ENCODE measurements at regions not wholly inside any gene's neighbourhood (a gene's known extent, or its start where the extent isn't known, plus 50 kb on each side); places are given as distances from the start of the nearest gene placed in this dataset.

DNA sequence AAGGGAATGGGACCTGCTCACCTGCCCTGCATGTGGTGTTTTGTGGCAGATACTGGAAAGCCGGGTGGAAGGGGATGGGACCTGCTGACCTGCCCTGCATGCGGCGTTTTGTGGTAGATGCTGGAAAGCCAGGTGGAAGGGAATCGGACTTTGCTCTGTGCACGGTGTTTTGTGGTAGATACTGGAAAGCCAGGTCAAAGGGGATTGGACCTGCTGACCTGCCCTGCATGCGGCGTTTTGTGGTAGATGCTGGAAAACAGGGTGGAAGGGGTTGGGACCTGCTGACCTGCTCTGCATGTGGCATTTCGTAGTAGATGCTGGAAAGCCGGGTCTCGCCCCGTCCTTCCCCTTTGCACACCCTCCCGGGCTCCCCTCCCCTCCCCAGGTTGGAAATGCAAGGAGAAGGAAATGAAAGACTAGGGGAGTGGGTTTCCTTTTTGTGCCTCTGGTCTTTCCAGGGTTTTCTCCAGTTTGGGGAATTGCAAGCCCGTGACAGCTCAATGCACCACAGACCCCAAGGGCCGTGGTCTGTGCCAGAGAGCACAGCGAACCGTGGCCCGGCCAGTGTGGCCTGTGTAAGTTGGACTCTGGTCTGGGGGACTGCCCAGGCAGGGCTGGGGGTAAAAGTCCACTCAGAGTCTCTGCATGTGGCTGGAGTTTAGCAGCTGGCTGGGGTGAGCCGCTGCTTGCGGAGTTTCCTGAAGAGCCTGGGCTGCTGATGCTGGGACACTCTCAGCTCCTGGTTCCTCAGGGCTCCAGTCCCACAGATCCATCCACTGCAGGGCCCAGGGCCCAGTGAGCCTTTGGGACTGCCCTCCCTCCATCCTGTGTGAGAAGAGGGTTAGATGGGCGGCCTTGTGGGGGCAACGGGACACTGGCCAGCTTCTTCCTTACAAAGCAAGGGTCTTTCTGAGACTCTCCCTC, 105.5 kb downstream of the CRYAA start:
- DNase-seq (ENCODE audit: low read depth), result no peak

DNA sequence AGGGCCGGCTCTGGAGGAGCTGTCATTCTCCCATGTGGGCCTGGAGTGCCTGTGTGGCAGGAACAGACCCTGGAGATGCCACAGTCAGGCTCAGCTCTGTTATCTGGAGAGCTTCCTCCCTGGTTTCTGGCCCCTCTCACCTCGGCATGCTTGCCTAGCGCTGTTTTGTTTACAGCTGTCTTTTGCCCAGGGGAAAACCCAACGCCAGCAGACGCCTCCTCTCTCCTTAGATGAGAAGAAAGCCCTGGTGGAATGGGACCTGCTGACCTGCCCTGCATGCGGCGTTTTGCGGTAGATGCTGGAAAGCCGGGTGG, 104.9 kb downstream of the CRYAA start:
- no peak for DNase-seq (ENCODE audit: low read depth)

DNA sequence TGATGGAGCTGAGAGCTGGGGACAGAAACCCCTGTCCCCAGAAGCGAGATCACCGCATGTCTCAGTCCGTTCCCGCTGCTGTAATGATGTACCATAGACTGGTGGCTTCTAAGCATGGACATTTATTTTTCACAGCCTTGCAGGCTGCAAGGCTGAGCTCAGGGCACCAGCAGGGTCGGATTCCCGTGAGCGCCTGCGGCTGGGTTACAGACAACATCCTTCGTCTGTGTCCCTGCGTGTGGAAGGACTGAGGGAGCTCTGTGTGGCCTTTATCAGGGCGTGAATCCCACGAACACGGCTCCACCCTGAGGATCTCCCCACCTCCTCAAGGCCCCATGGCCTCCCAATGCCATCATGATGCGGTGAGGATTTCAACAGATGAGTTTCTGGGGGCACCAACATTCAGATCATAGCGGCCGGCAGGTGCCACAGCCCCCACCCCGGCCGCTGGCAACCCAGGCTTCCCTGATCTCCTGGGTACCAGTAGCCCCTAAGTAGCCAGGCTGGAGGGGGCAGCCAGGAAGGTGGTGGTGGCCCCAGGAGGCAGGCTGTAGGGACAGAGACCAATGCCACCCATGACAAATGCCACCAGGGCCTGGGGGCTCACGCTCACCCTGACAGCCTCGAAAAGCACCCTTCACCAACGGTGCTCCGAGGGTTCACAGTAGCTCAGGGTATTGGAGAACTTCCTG, 104.4 kb downstream of the CRYAA start:
- DNase-seq (ENCODE audit: low read depth), result no peak

DNA sequence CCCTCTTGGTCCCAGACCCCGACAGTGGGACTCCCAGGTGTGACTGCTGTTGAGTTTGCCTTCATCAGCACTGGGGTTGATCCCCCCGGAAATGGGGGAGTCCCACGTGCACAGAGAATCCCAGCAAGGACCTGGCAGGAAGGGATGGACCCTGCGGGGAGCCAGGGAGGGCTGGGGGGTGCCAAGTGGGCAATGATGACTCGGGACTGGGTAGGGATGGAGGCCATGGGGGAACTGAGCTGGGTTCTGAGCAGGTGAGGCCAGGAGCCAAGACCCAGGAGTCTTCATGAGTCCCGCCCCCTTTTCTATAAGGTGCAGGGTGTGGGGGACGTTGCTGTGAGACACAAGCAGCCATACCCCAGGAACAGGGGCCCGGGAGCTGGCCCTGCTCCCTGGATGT, 103.8 kb downstream of the CRYAA start:
- DNase-seq (ENCODE audit: low read depth), result no peak

DNA sequence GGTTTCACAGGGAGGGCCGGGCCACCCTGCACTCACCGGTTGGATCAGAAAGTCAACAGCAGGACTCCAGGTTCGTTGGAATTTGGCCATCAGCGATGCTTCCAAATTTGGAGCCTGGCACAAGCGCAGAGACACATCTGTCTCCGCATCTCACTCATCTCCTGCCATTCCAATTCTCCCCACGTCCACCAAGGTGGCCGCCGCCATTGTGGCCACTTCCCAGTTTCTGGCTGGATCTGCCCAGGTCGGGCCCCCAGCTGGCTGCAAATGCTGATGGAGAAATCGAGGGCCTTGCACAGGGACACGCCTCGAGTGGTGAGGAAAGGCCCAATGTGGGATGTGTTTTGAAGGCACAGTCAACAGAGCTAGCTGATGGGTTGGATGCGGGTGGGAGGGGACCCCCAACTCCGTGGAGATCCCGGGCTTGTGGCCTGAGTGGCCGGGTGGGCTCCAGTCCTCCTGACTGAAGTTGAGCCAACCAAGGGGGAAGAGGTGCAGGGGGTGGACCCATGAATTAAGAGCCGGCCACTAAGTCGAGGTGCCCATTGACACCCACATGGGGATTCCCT, 102.7 kb downstream of the CRYAA start:
- DNase-seq (ENCODE audit: low read depth), result no peak

DNA sequence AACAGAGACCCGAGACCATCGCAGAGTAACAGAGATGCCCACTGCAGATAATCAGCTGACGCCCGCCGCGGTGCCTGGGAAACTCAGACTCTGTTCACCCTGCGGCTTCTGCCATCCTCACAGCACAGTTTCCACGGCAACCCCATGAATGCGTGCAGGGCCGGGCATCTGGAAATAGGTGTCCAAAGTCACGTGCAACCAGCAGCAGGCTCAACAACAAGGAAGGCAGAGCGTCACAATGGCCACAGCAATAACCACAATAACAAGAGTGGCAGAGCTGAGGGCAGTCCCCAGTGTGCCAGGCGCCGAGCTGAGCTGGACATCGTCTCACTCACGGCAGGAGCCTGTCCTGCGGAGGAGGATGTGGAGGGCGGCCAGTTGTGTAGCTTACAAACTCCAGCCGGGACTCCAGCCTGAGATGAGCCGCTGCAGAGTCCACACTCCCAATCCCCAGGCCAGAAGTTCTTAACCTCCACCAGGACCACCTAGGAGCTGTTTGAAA, 102.0 kb downstream of the CRYAA start:
- DNase-seq (ENCODE audit: low read depth), result no peak

DNA sequence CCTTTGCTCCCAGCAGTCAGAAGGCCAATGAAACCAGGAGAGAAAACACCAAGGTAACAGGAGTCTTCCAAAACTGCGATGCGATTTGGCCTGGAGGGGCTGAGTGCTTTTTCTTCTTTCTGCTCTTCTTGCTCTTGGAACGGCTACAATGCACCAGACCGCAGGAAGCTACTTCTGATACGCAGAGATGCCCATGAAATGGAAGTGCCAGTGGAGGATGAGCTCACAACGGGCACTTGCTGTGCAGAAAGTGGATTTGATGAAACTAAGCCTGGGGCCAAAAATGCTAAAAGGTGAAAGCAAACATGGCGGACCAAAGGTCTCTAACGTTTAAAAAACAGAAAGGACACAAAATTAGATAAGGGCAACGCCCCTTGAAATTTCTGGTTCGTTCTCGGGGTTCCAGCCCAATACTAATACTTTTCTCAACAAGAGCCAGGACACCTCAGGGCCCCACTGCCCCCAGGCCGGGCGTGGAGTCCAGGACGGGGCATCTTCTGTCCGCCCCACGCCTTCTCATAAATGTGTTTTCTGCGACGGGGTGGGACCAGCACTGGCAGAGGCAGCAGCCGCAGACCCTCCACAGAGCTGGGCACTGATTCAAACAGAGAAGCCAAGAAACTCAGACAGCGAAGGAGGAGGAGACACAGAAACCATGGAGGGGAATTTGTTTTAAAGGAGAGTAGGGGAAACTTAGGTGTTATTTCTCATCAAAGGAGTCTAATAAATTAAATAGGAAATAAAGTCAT, 101.3 kb downstream of the CRYAA start:
- no peak for DNase-seq (ENCODE audit: low read depth)

DNA sequence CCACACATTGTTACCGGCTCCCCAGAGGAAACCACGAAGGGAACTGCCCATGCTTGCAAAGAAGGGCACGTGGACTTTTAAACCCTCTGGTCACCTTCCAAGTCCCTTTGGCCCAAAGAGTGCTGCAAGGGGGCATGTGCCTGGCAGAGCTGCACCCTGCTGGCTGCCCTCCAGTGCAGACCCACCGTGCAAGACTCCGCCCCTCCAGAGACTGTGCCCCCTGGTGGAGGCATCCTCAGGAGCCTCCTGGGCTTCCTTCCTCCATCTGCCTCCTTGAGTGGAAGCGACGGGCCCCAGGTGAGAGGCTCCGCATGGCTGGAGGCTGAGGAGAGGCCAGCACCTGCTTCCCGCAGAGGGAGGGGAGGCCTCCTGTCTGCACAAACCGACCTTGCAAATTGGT, 100.6 kb downstream of the CRYAA start:
- DNase-seq (ENCODE audit: low read depth), result peak; percentile 11

DNA sequence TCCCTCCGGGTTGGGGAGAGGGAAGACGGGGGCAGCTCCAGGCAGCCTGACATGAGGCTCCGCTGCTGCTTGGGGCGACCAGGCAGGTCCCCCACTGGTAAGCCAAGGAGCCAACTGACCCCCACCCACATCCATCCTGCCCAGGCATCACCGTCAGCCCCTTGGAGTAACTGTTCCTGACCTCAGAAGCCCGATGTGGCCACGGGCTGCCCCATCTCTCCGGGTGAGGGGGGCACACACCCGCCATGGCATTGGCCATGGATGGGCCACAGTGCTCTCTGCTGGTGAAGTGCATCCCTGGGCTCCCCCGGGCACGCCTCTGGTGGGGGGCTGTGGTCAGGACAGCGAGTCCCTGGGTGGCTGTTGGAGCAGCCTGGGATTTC, 100.0 kb downstream of the CRYAA start:
- no peak for DNase-seq (ENCODE audit: low read depth)

DNA sequence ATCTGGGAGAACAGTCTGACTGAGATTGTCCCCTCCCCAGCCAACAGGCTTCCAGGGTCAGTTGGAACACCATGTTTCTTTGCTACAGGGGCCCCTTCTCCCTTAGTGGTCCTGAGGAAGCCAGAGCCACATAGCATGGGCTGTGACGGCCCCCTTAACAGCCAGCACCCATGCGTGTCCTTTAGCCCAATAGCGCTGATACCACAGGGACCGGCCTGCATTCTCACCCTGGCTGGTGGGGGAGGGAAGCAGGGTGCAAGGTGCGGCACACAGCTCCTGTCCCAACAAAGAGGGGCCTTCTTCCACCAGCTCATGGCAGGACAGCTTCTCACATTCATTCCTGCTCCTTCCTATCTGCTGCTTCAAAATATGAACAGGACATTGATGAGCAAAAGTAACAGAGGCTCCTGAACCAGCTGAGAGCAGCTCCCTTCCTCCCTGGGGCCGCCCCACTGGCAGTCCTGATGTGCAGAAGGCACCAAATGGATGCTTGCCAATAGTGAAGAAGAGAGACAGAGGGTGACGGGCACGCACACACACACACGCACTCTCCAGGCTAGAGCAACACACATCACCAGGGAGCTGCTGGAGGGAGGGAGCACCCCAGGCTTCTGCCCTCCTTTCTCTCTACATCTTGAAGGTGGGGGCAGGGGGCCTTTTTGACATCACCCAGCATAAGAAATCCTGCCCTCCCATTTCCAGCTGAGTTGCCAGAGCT, 99.4 kb downstream of the CRYAA start:
- DNase-seq (ENCODE audit: low read depth), result no peak

DNA sequence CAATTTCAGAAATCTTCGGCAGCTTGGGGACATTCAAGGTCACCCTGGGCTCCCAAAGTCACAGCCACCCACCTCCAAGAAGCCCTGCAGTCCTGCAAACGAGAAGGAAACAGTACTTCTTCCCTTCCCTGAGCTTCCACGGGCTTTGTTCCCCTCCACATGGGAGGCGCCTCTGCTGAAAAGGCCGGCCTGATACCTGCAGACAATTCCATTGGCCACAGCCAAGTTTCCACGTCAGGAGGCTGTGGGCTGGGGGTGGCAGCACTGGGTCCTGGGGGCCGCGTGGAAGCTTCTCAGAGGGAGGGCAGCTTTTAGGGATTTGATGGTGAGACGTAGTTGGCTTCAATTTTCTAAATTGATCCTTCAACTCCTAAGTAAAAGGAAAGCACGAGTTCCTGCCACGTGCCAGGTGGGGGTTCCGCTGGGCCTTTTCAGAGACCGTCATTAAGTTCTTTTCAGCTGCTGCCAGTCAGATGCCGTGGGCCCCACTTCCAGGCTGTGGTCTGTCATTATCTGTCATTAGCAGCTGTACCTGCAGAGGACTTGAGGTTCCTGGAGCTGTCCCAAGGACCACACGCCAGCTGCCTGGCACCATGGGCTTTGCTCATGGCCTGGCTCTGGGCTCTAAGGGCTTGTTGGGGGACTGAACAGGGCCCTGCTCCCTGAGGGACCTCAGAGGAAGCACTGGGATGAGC, 98.7 kb downstream of the CRYAA start:
- no peak for DNase-seq (ENCODE audit: low read depth)

DNA sequence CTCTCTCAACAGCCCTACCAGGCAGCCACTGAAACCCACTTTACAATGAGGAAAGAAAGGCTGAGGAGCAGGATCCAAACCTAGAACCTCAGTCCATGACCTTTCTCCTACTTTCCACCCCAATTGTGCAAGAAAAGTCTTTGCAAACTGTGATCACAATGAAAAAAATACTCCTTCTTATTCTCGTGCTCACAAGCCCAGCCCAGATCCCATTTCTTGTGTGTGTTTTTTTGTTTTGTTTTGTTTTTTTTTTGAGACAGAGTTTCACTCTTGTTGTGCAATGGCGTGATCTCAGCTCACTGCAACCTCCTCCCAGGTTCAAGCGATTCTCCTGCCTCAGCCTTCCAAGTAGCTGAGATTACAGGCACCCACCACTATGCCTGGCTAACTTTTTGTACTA, 97.7 kb downstream of the CRYAA start:
- DNase-seq (ENCODE audit: low read depth), result no peak

DNA sequence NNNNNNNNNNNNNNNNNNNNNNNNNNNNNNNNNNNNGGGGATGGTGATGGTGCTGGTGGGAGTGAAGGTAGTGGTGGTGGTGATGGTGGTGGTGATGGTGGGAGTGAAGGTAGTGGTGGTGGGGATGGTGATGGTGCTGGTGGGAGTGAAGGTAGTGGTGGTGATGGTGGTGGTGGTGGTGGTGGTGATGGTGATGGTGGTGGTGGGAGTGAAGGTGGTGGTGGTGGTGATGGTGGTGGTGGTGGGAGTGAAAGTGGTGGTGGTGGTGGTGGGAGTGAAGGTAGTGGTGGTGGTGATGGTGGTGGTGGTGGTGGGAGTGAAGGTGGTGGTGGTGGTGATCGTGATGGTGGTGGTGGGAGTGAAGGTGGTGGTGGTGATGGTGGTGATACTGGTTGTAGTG, 93.6 kb downstream of the CRYAA start:
- no peak for DNase-seq (ENCODE audit: low read depth)

Data from stimulated activated CD8-positive, alpha-beta memory T cell treated with anti-CD3 and anti-CD28 coated beads, Interleukin-12 subunit alpha, Interleukin-12 subunit beta, amount 100 ng/mL, for 1 hour (primary cell).